Glutamatergic neuron (in vitro differentiated cells): ENCODE measurements at regions not wholly inside any gene's neighbourhood (a gene's known extent, or its start where the extent isn't known, plus 50 kb on each side); places are given as distances from the start of the nearest gene placed in this dataset.

Experiments used
- DNase-seq: peaks from one replicate; pipeline ENCODE4 v3.0.0; 2022
- H3K27ac Mint-ChIP-seq: one replicate; pipeline ENCODE4 v1.8.0; 2020; ENCODE audit warnings: mild to moderate bottlenecking, mixed read lengths, inconsistent platforms; ENCODE audit not compliant: unreplicated experiment
- H3K27me3 Mint-ChIP-seq: one replicate; pipeline ENCODE4 v1.8.0; 2020; ENCODE audit warnings: mild to moderate bottlenecking, moderate library complexity, mixed read lengths, inconsistent platforms; ENCODE audit not compliant: unreplicated experiment
- H3K36me3 Mint-ChIP-seq: one replicate; pipeline ENCODE4 v1.8.0; 2020; ENCODE audit warnings: mild to moderate bottlenecking, mixed read lengths, inconsistent platforms; ENCODE audit not compliant: unreplicated experiment
- H3K4me1 Mint-ChIP-seq: one replicate; pipeline ENCODE4 v1.8.0; 2020; ENCODE audit warnings: mild to moderate bottlenecking, low read depth, mixed read lengths, inconsistent platforms; ENCODE audit not compliant: unreplicated experiment
- H3K4me3 Mint-ChIP-seq: one replicate; pipeline ENCODE4 v1.8.0; 2020; ENCODE audit warnings: mild to moderate bottlenecking, mixed read lengths, inconsistent platforms; ENCODE audit not compliant: unreplicated experiment
- H3K9me3 Mint-ChIP-seq: one replicate; pipeline ENCODE4 v1.8.0; 2020; ENCODE audit warnings: mild to moderate bottlenecking, moderate library complexity, mixed read lengths, inconsistent platforms; ENCODE audit not compliant: unreplicated experiment
- CTCF ChIP-seq: fragments of 200-600 bp; sonication (generic); IDR thresholded peaks from one replicate; pipeline ENCODE4 v1.5.0; 2021; ENCODE audit not compliant: partially characterized antibody, unreplicated experiment

- no peaks in the 10 kb centered on the region for H3K9me3 Mint-ChIP-seq
- no peak overlapping the region for H3K27ac Mint-ChIP-seq
- H3K36me3 Mint-ChIP-seq, result no peaks in the 10 kb centered on the region
- TF ChIP-seq CTCF, result no peak
- no peaks in the 10 kb centered on the region for H3K4me1 Mint-ChIP-seq
- no peak for DNase-seq
- H3K27me3 Mint-ChIP-seq, result no peaks in the 10 kb centered on the region
- no peak overlapping the region for H3K4me3 Mint-ChIP-seq
Observed at GRCh38 chr7:49418963-49419362, 354.5 kb upstream of the VWC2 start.

GRCh38 chr7:49422564-49422963 lies 350.9 kb upstream of the VWC2 start:
- no peaks in the 10 kb centered on the region for H3K36me3 Mint-ChIP-seq
- H3K27me3 Mint-ChIP-seq, result no peaks in the 10 kb centered on the region
- H3K9me3 Mint-ChIP-seq, result no peaks in the 10 kb centered on the region
- H3K4me1 Mint-ChIP-seq, result no peaks in the 10 kb centered on the region
- TF ChIP-seq CTCF, result no peak
- no peak for DNase-seq
- no peak overlapping the region for H3K27ac Mint-ChIP-seq
- no peak overlapping the region for H3K4me3 Mint-ChIP-seq

GRCh38 chr7:49424109-49424508 lies 349.3 kb upstream of the VWC2 start:
- Mint-ChIP-seq H3K36me3 (no peaks in the 10 kb centered on the region), H3K9me3 (no peaks in the 10 kb centered on the region), H3K27ac (no peak overlapping the region), H3K4me1 (no peaks in the 10 kb centered on the region), H3K4me3 (no peak overlapping the region), H3K27me3 (no peaks in the 10 kb centered on the region)
- TF ChIP-seq CTCF, result no peak
- no peak for DNase-seq

GRCh38 chr7:49425277-49425818 lies 348.1 kb upstream of the VWC2 start:
- H3K36me3 Mint-ChIP-seq, result no peaks in the 10 kb centered on the region
- H3K4me3 Mint-ChIP-seq, result no peak overlapping the region
- DNase-seq, result no peak
- H3K27ac Mint-ChIP-seq, result no peak overlapping the region
- no peaks in the 10 kb centered on the region for H3K4me1 Mint-ChIP-seq
- TF ChIP-seq CTCF, result no peak
- H3K27me3 Mint-ChIP-seq, result no peaks in the 10 kb centered on the region
- no peaks in the 10 kb centered on the region for H3K9me3 Mint-ChIP-seq

- H3K4me3 Mint-ChIP-seq, result no peak overlapping the region
- H3K36me3 Mint-ChIP-seq, result no peaks in the 10 kb centered on the region
- no peak overlapping the region for H3K27ac Mint-ChIP-seq
- no peaks in the 10 kb centered on the region for H3K4me1 Mint-ChIP-seq
- no peaks in the 10 kb centered on the region for H3K27me3 Mint-ChIP-seq
- no peaks in the 10 kb centered on the region for H3K9me3 Mint-ChIP-seq
- no peak for TF ChIP-seq CTCF
- no peak for DNase-seq
Observed at GRCh38 chr7:49432254-49432653, 341.2 kb upstream of the VWC2 start.
